ENCODE measurements at regions not wholly inside any gene's neighbourhood (a gene's known extent, or its start where the extent isn't known, plus 50 kb on each side); places are given as distances from the start of the nearest gene placed in this dataset.

- no peak overlapping the region for H4K8ac ChIP-seq (replicated peaks; ENCODE audit: insufficient read length, low read depth, low read length)
- no peak overlapping the region for H3K23ac ChIP-seq (ENCODE audit: insufficient read length, low read depth, low read length)
- H2BK5ac ChIP-seq (ENCODE audit: insufficient read length, low read length): no peak overlapping the region
- no peaks in the 10 kb centered on the region for H3K79me1 ChIP-seq (ENCODE audit: insufficient read depth, low read depth, low read length, poor library complexity, severe bottlenecking)
- H2BK20ac ChIP-seq (ENCODE audit: low read depth, low read length, poor library complexity, severe bottlenecking): no peak overlapping the region
- Mint-ChIP-seq H3K36me3 (ENCODE audit: insufficient read depth in 1 of 3, low read depth in 3 of 3) (peaks cover 9 to 30% (median 21%) of the 10 kb centered on the region in 3 experiments), H3K4me3 (no peak overlapping the region), H3K9me3 (peaks cover 86 to 92% of the 10 kb centered on the region in 2 experiments), H3K27me3 (ENCODE audit: low read depth) (peaks cover 6% of the 10 kb centered on the region), H3K27ac (no peak overlapping the region), H3K4me1 (no peaks in the 10 kb centered on the region)
- no peaks in the 10 kb centered on the region for H3K27me3 ChIP-seq (ENCODE audit: insufficient read depth, low read length)
- no peak overlapping the region for H3K27ac ChIP-seq (ENCODE audit: insufficient read length, low read depth, low read length)
- H3T11ph ChIP-seq (ENCODE audit: low read length): no peak overlapping the region
- H2AK5ac ChIP-seq (ENCODE audit: insufficient read length, low read length): no peak overlapping the region
- no peak for TF ChIP-seq CTCF (conservative IDR thresholded peaks at IDR 0.05)
- H4K5ac ChIP-seq (ENCODE audit: insufficient read length, low read depth, low read length): no peak overlapping the region
- no peaks in the 10 kb centered on the region for H3K4me1 ChIP-seq (ENCODE audit: insufficient read depth, low read length)
- no peak overlapping the region for H3K18ac ChIP-seq (ENCODE audit: insufficient read length, low read depth, low read length)
- no peaks in the 10 kb centered on the region for H4K20me1 ChIP-seq (ENCODE audit: control insufficient read depth, insufficient read depth, insufficient read length)
- no peak overlapping the region for H2BK15ac ChIP-seq (ENCODE audit: low read depth, low read length)
- no peak overlapping the region for H4K91ac ChIP-seq (ENCODE audit: insufficient read length, low read depth, low read length)
- no peak overlapping the region for H3K56ac ChIP-seq (ENCODE audit: insufficient read length, low read depth, low read length)
- H3K23me2 ChIP-seq (ENCODE audit: insufficient read length, low read depth, low read length, poor library complexity, severe bottlenecking): no peaks in the 10 kb centered on the region
- no CpG with 5 or more reads among the region's 14 CpGs for WGBS (ENCODE audit: extremely low coverage, insufficient read length, low lambda C conversion rate)
- H3K4ac ChIP-seq (ENCODE audit: low read depth, low read length): no peak overlapping the region
- no peak overlapping the region for H2BK12ac ChIP-seq (ENCODE audit: insufficient read length, low read depth, low read length)
- no peak for DNase-seq
- no peak overlapping the region for H2BK120ac ChIP-seq (ENCODE audit: low read depth, low read length, poor library complexity, severe bottlenecking)
- H3K9me3 ChIP-seq (ENCODE audit: control insufficient read depth, low read depth, low read length): peaks cover 79% of the 10 kb centered on the region
- no peak overlapping the region for H3K9ac ChIP-seq (ENCODE audit: extremely low read depth, insufficient read length, low read length)
- H2AFZ ChIP-seq (ENCODE audit: low read length): no peak overlapping the region
- H3K14ac ChIP-seq (ENCODE audit: insufficient read depth, low read length): no peak overlapping the region
- H3K4me2 ChIP-seq (ENCODE audit: insufficient read depth, insufficient read length, low read length): no peak overlapping the region
- no peaks in the 10 kb centered on the region for H3K79me2 ChIP-seq (ENCODE audit: insufficient read depth, low read length)
Measured at GRCh38 chr19:22519152-22519551, 97.0 kb upstream of the ZNF98 start.

All from H9 (cell line).